Suppressor macrophage treated with lipopolysaccharide for 4 hours (primary cell): ENCODE measurements at regions not wholly inside any gene's neighbourhood (a gene's known extent, or its start where the extent isn't known, plus 50 kb on each side); places are given as distances from the start of the nearest gene placed in this dataset.
"Not testable (repeated sequence)": the region's sequence is repeated elsewhere in the genome, so short reads cannot be mapped to it uniquely, and the experiment has no call there.

Experiments
- DNase-seq: peaks from one replicate; pipeline ENCODE4 v3.0.0-alpha.2; 2020

DNA sequence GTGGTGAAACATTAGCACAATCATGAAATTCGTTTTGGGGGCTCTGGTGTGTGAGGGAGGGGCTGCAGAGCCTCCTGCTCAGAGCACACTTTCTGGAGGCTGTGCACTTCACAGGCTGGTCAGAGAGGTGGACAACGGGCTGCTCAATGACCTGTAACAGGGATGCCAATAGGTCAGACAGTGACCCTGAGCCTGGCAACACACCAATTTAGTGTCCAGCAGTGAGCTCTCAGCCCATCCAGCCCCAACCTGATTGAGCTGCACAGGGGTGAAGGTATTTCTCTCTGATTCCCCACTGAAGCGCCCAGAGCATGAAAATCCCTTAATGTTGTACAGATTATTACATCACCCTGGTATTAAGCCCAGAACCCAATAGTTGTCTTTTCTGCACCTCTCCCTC lies 191.3 kb upstream of the ZNF32 start:
- DNase-seq: no peak

DNA sequence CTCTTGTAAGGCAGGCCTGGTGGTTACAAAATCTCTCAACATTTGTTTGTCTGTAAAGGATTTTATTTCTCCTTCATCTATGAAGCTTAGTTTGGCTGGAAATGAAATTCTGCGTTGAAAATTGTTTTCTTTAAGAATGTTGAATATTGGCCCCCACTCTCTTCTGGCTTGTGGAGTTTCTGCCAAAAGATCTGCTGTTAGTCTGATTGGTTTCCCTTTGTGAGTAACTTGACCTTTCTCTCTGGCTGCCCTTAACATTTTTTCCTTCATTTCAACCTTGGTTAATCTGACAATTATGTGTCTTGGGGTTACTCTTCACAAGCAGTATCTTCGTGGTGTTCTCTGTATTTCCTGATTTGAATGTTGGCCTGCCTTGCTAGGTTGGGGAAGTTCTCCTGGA lies 186.1 kb upstream of the ZNF32 start:
- DNase-seq: not testable (repeated sequence)

DNA sequence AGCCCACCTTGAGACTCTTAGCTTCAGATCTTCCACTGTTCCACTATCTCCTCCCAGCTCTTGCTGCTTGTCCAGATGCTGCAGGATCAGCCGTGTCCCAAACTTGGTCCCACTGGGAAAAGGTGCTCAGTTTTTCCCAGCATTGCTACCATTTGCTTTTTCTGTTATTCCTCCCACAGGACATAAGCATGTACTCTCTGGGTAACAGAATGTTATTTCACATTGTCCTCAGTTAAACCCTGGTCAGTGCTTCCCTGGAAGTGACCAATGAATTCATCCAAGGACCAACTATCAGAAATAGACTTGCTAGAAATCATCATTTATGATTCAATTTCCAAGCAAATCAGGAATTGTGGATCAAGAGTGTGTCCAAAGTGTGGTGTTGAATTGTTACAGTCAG lies 179.2 kb upstream of the ZNF32 start:
- DNase-seq: no peak

DNA sequence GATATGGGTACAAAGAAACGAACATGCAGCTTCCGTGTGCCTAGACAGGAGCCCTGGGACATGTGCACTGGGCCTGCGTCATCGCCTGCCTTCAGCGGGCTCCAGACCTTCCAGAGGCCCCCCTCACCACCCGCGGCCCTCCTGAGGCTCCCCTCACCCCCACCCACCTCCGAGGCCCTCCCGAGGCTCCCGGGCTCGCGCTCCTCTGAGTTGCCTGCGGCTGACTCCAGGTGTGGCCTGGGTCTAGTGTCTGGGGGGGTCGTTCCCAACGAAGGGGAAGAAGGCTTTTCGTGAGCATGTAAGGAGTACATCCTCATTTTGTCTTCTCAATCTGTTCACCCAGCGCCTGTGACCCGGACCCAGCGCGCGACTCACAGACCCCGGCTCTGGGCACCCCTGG lies 177.3 kb upstream of the ZNF32 start:
- no peak for DNase-seq

DNA sequence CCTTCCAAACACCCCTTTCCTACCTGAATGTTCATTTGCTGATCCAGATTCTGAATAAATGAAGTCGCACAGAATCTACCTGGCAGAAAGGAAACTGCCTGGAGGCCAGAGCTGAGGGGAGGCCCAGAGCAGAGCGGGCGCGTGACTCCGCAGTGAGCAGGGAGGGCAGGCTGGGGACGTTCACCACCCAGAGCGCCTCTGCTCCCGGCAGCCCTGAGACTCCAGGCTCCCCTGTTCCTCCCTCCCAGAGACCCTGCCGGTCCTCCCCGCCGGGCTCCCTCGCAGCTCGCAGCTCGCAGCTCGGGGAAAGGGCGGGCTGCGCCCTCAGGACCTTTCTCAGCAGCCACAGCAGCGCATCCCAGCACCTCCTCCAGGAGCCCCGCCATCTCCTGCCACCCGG lies 176.7 kb upstream of the ZNF32 start:
- no peak for DNase-seq

DNA sequence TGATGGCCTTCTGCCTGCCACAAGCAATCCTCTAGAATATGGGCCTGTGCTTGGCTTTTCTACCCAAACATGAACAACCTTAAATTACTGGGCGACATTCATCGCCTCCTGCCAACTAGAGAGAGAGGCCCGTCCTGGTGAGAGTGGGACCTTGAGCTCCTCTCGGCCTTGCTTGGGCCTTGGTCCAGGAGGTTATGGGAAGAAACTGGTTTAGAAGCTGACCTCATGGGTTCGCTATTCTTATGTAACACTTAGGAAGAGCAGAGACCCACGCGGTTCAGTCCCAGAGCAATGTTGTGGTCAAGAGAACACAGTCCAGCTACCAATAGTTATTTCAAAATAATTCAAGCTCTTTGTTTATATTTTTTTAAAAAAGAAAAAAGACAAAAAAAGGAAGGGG lies 176.3 kb upstream of the ZNF32 start:
- DNase-seq: no peak

DNA sequence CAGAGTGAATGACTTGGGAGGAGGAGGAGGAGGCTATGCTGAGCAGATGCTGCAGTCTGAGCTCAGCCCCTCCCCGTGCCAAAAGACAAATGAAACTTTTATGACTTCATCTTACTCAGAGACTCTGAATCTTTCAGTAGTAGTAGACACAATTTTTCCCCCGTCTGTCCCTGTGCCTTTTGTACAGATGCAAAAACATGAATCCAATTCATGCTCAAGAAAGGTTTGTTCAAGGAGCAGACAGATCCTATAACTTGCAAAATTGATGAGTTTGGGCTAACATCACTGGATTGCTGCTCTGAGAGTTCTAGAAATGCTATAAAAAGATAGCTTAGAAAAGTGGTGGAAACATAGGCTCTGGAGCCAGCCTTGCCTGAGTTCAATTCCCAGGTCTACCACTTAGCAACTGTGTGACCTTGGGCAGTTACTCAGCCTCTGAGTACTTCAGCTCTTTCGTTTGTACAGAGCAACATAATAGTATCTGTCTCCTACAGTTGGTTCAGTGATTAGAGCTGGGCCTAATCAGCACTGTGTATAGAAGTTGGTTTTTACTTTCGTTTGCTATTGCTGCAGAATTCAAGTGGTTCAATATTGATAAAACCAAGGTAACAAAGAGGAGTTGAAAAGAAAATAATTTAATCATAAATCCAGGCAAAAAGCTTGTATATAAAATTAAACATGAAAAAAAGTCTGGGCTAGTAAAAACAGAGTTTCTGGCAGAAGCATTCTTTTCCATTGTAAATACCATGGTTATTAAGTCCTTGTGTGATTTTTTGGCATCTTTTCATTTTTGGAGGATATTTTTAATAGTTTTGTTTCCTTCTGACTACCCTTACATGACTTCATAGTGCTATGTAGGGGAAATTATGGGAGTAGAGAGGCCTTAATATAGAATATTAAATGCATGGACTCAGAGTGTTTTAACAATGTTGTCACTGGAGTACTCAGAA lies 174.2 kb upstream of the ZNF32 start:
- DNase-seq: no peak

DNA sequence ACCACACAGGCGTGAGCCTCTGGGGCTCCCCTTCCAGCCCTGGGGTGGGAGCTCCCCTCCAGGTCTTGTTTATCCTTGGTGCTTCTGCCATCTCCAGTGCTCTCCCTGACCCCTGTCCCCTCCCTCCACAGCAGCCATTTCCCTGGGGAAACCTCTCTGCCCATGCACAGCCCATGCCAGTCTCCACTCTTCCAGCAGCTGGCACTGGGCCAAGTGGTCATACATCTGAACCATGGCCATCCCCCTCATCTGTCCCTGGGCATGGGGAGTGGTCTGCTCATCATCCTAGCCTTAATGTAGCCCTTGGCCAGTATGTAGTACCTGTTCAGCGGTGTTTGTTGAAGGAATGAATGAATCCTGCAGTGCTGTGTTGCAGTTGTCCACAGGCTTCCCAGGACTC lies 172.4 kb upstream of the ZNF32 start:
- DNase-seq: no peak

DNA sequence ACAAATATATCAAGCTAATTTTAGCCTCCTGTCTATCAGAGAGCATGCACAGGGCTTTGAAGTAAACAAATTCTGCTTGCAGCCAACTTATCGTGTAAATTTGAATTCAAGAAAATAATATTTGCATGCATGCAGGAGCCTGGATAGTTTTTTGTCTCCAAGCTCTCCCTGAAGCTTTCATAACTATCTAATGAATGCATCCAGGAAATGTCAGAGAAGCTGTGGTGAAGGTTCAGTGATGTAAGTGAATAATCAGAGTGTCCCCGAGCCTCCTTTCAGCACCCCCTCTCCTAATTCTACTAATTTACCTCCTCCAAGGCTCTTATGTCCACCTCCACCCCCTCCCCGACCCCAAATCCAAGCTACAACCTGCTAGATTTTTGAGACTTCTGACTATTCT lies 172.0 kb upstream of the ZNF32 start:
- no peak for DNase-seq

DNA sequence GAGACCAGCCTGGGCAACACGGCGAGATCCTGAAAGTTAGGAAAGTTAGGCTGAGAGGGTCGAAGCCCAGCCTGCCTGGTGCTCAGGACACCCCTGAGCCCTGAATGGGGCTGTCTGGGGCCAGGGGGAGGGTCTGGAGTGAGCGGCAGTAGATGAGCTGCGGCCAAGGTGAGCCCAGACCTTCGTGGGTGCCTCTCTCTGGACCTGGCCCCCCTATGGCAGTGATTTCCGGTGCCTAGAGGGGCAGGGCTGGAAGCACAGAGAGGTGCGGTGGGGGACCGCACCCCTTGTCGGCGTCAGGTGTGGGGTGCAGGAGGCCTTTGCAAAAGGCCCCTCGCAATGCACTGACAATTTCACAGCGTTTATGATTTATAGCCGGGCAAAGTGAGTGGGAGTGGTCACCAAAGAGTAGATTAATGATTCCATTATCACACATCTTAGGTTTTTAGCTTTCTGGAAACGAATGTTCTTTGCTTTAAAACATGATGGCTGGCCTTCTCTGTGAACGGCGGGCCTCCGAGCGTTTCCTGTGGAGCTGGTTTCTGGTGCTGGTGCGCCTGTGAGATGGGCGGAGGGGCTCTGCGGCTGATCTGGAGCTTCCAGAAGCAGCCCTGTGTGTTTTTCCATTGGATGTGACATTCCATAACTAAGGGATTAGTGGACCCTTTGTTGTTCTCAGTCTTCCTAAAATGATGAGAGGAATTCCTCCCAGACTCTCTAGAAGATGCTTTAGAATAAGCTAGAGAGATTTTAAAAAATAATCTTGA lies 171.0 kb upstream of the ZNF32 start:
- DNase-seq: no peak

DNA sequence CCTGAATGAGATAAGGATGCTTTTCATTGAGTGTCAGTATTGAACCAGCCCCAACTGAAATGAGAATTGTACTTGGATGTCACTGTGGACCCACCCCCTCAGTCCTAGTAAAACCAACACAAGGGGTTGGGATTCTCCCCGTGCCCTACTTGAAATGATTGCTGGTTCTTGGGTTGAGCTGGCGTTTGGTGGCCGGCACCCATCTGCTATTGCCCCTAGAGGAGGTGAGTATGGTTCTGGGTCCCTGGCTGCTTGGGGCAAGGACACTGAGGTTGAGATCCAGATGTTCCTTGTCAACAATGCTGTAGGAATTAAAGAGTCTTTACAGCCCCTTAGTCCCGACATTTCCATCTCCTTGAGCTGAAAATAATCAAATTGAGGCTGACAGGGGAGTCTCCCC lies 170.0 kb upstream of the ZNF32 start:
- DNase-seq: no peak

DNA sequence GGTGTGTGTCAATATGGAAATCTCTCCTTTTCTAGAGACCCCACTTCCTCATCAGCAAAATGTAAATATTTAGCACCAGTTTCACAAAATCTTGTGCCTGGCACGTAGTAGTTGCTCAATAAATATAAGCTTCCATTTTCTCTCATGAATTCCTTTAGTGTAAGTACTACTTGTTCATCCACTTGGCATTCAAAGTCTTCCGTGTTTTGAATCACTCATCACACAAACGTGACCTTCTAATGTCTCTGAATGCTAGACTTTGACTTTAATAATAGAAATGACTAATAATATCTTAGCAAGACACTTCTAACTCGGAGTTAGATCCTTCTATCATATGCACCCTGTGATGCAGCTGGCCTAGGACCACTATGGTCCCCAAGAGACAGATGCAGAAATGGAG lies 168.7 kb upstream of the ZNF32 start:
- DNase-seq: no peak

DNA sequence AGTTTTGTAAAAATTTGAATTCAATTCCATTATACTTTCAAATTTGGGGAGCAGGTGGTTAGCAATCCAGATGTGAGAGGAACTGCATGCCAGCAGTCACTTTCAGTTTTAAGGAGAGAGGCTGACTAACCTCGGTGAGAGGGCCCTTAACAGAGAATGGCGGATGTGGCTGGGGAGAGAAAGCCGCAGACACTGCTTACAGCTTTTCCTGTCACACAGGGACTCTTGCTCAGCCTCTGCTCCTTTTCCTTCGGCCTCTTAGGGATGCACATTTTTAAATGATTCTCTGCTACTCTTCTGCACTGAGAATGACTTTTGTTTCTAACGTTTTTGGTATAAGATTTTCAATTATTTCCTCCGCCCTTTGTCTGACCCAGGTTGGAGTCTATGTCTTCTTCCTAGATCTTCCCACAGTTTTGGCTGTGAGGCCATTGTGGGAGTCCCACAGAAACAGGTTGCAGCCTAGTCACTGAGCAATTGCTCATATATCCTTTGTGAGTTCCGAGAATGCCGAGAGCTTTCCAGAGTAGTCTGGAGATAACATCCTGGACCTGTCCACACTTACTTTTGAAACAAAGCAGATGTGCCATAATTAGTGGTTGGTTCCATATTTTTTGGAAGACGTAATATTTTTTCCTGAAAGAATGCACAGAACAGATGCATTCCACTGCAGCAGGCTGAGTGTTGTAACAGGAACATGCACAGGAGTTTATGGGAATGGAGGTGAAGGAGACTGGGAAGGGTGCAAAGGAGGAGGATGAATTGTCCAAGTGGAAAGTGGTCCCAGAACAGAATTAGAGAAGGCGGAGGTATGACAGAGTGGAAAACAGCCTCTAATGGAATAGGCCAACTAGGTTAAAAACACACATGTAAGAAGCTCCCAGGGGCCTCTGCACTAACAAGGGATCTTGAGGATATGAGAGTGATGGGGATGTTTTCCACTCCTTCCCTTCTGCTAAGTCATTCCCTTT lies 168.0 kb upstream of the ZNF32 start:
- DNase-seq: peak; percentile 35

DNA sequence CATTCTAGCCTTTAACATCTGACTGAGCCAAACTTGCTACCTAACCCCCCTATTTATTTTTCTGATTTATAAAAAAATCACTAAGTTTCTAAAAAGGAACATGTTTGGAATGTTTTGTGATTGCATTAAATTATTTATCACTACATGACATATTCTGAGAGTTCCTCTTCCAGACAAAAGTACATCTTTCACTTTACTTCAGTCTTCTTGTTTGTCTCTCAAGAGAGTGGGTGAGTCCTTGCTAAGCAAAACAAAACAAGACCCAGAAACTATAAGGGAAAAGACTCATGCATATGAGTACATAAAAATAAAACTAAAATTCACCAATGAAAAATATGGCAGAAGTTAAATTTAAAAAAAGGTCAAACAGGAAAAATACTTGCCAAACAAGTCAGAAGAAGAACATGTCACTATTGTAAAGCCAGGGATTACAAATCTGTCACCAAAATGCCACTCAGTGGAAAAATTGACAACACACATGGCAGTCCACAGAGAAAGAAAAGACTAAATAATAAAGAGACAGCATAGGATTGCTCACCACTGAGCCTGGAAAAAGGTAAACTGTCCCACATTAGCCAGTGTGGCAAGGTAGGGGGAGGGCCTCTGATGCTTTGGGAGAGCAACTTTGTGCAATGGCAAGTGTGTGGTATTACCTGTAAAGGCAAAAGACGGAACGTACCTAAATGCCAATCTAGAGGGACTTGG lies 166.7 kb upstream of the ZNF32 start:
- no peak for DNase-seq

DNA sequence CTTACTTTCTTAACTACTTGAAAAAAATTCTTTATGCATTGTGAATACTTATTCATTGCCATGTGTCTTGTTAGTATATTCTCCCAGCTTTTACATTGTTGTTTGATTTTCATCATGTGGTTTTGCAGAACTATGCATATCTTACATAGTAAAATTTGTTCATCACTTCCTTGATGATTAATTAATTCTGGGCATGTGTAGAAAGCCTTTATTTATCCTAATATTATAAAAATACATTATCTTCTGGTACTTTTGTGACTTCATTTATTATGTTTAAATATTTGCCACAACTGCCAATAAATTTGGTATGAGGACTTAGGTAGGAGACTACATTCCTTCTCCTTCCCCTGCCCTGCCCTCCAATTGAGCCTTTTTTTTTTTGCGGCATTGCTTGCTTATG lies 166.0 kb upstream of the ZNF32 start:
- DNase-seq: no peak

DNA sequence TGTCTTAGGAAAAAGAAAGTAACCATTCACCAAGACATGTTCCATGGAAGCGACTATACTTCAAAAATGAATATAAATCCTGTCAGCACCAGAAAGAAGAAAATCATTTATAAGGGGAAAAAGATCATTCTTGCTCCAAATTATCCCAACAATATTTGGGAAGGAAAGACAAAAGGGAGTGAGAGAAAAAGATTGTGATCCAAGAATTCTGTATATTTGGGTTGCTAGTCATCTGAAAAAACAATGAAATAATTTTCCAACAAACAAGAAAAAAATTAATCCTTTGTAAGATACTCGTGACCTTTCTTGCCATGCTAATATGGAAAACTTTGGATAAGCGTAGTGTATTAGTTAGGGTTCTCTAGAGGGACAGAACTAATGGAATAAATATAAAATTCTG lies 163.2 kb upstream of the ZNF32 start:
- DNase-seq: no peak

DNA sequence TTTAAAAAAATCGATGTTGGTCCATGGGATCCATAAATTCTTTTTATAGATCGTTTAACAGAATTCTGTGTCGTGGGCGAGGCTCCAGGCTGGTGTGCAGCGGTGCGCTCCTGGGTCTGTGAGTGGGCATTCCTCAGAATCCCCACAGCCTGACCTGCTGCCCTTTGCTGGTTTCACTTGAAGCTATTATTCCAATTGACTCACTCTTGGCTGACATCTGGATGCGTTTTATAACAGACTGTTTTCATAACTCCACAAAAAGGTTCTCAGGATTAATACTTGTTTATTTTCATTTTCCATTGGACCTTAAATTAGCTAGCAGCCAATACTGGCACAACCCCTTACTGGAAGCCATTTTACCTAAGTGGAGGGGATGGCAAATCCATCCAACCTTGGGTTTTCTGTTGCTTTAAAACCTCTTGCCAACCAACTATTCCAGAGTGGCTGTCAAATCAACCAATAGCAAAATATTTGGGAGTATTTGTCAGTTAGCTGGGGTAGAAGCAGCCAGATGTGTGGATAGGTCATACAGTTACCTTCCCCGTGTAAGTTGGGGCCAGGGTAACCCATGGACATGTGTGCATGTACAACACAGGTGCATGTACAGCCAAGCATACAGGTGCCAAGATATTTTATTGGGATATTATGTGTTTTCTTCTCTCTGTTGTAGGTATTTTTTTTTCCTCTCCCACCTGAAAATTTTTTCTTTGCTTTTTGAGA lies 160.7 kb upstream of the ZNF32 start:
- no peak for DNase-seq

DNA sequence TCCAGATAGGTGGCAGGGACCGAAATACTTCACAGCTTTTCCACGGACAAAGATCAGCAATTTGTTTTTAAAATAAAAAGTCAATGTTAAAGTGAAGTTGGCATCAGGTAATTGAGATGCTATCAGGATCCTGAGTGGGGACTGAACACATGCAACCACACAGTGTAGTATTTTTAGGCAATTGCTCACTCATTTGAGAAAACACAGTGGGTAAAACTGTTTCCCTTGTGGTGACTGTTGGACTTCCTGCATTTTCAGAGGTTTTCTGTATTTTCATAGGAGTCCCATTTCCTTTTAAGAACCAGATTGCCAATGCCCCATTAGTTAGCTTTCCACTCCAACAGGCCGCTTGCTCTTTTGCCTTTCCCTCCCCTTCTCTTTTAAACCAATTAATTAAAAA lies 159.5 kb upstream of the ZNF32 start:
- no peak for DNase-seq

DNA sequence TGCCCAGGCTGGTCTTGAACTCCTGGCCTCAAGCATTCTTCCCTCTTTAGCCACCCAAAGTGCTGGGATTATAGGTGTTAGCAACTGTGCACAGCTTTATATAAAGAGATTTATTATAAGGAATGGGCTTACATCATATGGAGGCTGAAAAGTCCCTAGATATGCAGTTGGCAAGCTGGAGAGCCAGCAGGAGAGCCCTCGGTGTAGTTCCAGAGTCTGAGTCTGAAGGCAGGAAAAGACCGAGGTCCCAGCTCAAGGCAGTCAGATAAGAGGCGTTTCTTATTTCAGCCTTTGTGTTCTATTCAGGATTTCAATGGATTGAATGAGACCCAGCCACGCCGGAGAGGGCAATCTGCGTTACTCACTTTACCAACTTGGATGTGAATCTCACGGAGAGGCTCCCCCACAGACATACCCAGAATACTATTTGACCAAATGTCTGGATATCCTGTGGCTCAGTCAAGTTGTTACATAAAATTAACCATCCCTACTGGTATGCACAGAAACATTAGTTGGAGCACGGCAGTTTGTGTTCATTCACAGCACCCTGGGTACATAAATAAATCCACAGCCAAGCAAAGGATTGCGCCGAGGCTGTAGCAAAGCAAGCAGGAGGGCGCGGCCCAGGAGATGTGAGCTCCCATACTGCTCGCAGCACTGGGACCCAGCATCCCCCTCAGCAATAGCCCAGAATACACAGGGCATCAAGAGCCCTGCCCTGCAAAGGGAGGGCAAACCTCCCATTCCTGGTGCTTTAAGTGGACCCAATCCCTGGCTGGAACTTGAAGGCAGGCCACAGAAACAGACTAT lies 158.4 kb upstream of the ZNF32 start:
- no peak for DNase-seq

DNA sequence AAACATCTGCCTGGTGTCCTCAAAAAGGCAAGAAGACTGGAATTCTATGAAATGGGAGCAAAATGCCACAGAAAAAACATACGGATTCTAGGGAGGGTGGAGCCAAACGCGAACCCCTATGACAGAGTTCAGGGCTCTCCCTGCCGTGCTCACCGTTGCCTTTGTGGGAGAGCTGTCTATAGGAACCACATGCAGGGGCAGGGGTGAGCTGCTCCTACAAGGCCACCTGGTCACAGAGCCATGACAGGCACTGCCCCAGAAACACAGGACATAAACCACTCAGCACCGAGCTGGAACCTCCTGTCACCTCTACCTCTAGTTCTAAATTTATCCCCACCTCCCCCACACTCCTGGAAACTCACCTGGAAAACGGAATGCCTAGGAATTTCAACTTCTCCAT lies 155.1 kb upstream of the ZNF32 start:
- no peak for DNase-seq
